ENCODE measurements at regions not wholly inside any gene's neighbourhood (a gene's known extent, or its start where the extent isn't known, plus 50 kb on each side); places are given as distances from the start of the nearest gene placed in this dataset.
"Not testable (repeated sequence)": the region's sequence is repeated elsewhere in the genome, so short reads cannot be mapped to it uniquely, and the experiment has no call there.

DNA sequence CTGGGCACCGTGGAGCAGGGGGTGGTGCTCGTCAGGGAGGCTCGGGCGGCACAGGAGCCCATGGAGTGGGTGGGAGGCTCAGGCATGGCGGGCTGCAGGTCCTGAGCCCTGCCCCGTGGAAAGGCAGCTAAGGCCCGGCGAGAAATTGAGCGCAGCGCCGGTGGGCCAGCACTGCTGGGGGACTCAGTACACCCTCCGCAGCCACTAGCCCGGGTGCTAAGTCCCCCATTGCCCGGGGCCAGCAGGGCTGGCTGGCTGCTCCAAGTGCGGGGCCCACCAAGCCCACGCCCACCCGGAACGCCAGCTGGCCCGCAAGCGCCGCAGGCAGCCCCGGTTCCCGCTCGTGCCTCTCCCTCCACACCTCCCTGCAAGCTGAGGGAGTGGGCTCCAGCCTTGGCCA lies 216.3 kb downstream of the RAP2B start:
- DNase-seq, result not testable (repeated sequence)

DNA sequence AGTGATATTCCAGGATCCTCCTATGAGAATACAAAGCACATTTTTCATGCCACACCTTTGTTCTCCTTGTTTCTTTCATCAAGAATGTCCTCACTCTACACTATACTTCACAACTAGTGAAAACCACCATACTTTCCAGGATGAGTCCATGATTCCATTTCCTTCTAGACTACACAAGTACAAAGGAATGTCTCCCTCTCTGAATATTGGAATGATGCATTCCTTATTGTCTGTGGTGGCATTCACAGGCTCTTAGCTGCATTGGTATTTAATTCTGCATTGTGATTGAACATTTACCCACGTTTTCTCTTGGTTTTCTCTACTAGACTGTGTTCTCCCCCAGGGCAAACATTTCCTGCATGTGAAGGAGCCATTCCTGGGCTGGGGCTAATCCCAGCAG lies 217.5 kb downstream of the RAP2B start:
- DNase-seq, result no peak

DNA sequence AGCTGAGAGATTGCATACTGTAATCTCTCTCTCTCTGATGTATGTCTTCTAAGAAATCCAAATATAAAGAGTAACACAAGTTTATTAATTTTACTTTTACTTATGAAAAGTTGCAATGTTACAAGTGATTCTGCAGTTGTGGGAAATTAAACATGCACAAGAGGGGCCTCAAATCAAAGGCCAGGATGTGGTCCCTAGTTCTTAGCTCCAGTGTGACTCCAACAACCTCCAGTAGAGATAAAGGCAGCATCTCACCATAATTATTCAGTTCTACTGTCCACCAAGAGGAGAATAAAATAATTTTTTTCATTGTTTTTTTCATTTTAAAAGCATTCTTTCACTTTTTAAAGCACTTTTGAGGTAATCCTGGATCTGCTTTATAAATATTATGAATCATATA lies 223.3 kb downstream of the RAP2B start:
- no peak for DNase-seq

GRCh38 chr3:153392363-153392762 lies 230.3 kb downstream of the RAP2B start:
- DNase-seq, result no peak

DNA sequence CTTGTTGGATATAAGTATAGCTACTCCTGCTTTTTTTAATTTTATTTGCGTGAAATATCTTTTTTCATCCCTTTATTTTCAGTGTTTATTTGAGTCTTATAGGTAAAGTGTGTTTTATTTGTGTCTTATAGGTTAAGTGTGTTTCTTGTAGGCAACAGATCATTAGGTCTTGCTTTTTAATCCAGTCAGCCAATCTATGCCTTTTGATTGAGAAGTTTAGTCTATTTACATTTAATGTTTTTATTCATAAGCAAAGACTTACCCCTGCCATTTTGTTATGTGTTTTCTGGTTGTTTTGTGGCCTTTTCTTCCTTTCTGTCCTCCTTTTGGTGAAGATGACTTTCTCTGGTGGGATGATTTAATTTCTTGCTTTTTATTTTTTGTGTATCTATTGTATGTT lies 232.0 kb downstream of the RAP2B start:
- no peak for DNase-seq

- no peak for DNase-seq
Observed at GRCh38 chr3:153396581-153396980, 234.6 kb downstream of the RAP2B start.

GRCh38 chr3:153397794-153398193 lies 235.8 kb downstream of the RAP2B start:
- no peak for DNase-seq

GRCh38 chr3:153399636-153400035 lies 237.6 kb downstream of the RAP2B start:
- no peak for DNase-seq

DNA sequence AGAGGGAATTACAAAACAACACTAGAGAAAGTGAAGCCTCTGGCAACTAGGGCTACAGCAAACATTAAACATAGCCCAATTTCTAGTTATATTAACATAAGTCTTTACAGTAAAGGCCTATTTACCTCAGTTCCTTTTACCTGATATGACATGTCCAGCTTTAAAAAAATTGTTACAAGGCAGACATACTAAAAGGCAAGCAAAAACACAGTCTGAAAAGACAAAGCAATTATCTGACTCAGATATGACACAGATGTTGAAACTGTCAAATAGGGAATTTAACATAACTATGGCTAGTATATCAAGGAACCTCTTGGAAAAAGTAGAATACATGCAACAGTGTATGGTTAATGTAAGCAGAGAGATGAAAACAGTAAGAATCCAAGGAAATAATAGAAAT lies 238.6 kb downstream of the RAP2B start:
- DNase-seq, result no peak

DNA sequence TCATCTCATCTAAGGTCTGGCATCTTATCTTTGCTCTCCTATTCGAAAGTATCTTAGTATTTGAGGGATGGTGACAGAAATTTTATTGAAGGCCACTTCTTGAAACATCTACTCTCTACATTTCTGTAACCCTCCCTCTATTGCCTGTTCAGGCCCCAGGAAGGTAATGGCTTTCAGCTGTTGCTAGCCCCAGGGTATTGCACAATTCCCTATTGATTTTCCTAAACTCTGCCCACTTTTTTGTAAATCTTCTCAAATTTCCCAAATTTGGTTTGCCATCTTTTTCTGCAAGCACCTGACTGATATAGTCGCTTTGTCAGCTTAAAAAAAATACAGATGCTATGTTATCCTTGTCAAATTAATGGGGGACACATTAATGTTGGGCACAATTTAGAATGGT lies 242.1 kb downstream of the RAP2B start:
- DNase-seq, result no peak

DNA sequence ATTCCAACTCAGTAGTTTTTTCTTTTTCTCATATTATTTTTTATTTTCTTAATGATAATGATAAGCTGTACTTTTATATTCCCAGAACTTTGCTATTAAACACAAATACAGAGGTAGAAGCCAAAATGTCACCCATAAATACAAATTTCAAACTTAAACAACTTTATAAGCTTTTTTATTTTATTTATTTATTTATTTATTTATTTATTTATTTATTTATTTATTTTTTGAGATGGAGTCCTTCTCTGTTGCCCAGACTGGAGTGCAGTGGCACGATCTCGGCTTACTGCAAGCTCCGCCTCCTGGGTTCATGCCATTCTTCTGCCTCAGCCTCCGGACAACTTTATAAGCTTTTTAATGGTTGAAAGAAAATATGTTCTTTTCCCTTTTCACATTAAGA lies 243.3 kb downstream of the RAP2B start:
- DNase-seq, result not testable (repeated sequence)

DNA sequence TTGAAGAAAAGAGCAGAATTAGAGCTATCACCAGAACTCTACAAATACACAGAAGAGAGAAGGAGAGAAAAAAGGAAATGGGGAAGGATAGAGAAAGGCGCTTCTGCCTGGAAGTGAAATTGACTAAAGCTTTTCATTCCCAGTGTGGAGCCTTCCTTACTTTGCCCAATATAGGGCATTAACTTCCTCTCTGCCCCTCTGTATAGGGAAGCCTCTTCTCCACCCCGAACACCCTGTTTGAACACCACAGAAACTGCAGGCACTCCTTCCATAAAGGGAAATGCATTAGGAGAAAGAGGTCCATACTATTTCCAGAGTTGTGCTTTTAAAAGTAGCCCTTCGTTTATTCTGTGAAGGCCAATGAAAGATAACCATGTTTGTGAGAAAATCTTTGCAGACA lies 248.5 kb downstream of the RAP2B start:
- no peak for DNase-seq

DNA sequence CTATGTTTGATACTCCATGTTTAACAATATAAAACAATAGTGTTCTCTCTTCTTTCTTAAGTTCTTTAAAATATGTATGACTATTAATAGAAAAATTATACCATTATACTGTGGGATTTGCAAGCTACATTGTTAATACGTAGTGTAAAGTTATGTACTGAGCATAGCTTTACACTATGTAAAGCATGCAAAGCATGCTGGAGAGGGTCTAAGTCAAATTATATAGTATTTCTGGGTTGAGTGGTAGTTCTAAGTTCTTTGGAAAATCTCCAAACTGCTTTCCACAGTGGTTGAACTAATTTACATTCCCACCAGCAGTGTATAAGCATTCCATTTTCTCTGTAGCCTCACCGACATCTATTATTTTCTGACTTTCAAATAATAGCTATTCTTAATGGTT lies 253.0 kb downstream of the RAP2B start:
- no peak for DNase-seq

DNA sequence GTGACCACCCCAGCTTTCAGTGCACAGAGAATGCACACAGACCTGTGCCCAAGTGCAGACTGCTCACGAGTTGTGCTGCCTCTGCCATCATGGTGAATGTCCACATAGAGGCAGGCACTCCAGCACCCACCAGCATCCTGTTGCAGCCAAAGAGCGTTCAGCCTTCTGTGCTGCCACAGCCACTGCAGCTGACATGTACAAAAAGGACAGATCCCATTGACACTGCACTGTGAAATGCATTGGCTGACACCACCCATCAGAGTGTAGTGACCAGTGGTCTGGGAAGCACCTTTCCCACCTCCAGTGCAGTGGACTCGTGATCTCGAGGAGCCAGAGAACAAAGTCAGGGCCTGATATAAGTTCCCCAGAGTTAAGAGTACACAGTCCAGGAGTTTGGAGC lies 260.3 kb downstream of the RAP2B start:
- DNase-seq, result no peak

- not testable (repeated sequence) for DNase-seq
Observed at GRCh38 chr3:153423820-153424219, 261.8 kb downstream of the RAP2B start.

DNA sequence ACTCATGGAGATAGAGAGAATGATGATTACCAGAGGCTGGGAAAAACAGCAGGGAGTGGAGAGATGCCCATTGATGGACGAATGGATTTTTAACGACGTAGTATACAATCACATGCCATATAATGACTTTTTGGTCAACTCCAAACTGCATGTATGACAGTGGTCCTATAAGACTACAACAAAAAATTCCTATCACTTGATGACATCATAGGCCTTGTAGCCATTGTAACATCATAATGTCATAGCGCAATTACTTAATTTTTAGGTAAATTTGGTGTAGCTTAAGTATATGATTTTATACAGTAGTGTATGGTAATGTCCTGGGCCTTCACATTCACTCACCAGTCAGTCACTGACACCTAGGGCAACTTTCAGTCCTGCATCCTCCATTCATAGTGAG lies 264.3 kb downstream of the RAP2B start:
- no peak for DNase-seq

GRCh38 chr3:153426803-153427202 lies 264.8 kb downstream of the RAP2B start:
- no peak for DNase-seq

GRCh38 chr3:153429821-153430220 lies 267.8 kb downstream of the RAP2B start:
- DNase-seq, result no peak

- no peak for DNase-seq
Observed at GRCh38 chr3:153431076-153431475, 269.1 kb downstream of the RAP2B start.

GRCh38 chr3:153437666-153438065 lies 275.6 kb downstream of the RAP2B start:
- no peak for DNase-seq

GRCh38 chr3:153438271-153438670 lies 276.2 kb downstream of the RAP2B start:
- no peak for DNase-seq

- DNase-seq, result no peak
Observed at GRCh38 chr3:153439780-153440179, 277.8 kb downstream of the RAP2B start.

- DNase-seq, result no peak
Observed at GRCh38 chr3:153440311-153440710, 278.3 kb downstream of the RAP2B start.

- DNase-seq, result no peak
Observed at GRCh38 chr3:153442386-153442785, 280.4 kb downstream of the RAP2B start.

- no peak for DNase-seq
Observed at GRCh38 chr3:153442799-153443487, 280.9 kb downstream of the RAP2B start.

Data from T-helper 9 cell (primary cell).